Stimulated activated CD8-positive, alpha-beta memory T cell treated with anti-CD3 and anti-CD28 coated beads, Interleukin-15, amount 100 ng/mL, for 48 hours (primary cell): ENCODE measurements at regions not wholly inside any gene's neighbourhood (a gene's known extent, or its start where the extent isn't known, plus 50 kb on each side); places are given as distances from the start of the nearest gene placed in this dataset.
"Not testable (repeated sequence)": the region's sequence is repeated elsewhere in the genome, so short reads cannot be mapped to it uniquely, and the experiment has no call there.

Source experiments
- DNase-seq, 2 donors: peaks; one replicate each; pipeline ENCODE4 v3.0.0-alpha.2; 2020; ENCODE audit warnings: low read depth in 2 of 2

DNA sequence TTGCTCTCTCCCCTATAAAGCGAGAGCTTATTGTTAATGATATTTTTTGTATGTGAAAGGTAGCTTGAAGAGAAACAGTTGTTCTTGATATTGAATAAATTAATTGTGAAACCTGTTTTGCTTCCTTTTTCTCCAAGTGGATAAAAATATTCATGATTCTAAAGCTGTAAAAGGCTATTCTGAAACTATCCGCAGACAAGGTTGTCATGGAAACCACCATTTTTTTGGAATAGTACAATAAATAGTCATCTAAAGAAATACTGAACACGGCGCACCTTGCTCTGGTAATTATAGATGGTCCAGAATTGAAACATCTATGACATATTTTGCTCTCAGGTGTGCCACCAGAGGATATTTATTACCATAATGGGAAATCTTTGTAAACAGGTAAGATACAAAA is 1103.0 kb upstream of the SLC39A10 start:
- no peak for DNase-seq

DNA sequence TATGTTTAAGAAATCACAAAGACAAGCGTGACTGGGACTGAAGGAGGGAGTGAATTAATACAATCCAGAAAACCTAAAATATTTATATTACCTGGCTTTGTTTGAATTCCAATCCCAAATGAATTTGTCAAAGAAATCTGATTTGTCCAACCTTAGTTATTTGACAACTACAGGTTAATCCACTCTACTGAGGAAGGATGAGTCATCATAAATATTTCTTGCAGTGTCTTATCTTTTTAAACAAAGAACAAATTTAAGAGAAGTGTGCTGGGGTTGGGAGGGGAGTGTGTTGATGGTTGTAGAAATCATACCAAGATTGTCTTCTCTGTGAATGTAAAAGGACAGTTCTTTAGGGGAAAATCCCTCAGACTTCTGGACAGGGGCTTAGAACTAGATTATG is 1106.3 kb upstream of the SLC39A10 start:
- no peak for DNase-seq

DNA sequence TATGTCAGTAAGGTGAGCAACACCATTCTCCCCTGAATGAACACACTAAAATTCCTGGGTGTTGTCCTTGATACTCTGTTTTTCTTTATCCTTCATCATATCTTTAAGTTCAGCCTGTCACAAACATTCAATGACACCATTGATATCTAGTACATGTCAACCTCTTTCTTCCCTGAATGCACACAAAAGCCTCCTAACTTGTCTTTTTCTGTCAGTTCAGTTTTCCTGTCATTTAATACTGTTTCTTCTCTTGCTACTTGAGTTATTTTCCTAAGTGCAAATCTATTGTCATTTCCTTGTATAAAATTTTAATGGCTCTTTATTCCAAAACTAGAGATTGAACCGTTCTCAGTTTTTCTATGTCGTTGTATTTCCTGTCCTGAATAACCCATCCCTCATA is 1107.6 kb upstream of the SLC39A10 start:
- no peak for DNase-seq

DNA sequence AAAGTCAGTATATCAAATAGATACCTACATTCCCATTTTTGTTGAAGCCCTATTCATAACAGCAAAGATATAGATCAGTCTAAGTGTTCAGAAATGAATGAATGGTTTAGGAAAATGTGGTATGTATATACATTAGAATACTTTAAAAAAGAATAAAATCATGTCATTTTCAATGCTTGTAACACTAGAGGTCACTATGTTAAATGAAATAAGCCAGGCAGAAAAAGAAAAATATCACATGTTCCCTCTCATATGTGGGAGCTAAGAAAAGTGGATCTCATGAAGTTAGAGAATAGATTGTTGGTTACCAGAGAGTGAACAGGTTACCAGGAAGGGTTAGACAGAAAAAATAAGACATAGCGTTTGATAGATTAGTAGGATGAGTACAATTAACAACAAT is 1111.0 kb upstream of the SLC39A10 start:
- no peak for DNase-seq

DNA sequence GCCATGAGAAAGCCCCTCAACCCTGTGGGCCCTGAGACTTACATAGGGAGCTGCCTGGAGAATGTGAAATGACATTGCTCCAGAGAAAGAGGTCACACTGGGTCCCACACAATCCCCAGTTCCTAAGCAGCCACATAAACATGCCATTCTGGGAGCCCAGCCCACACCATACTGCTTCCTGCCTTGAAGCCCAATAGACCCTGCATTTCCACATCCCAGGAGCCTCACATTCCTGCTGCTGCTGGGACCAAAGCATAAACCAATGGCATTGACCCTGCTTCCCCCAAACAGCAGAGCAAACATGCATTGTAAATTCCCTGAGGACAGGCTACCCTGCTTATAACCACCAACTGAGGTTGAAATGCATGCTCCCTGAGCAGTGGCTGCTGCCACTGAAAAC is 1117.6 kb upstream of the SLC39A10 start:
- no peak for DNase-seq

DNA sequence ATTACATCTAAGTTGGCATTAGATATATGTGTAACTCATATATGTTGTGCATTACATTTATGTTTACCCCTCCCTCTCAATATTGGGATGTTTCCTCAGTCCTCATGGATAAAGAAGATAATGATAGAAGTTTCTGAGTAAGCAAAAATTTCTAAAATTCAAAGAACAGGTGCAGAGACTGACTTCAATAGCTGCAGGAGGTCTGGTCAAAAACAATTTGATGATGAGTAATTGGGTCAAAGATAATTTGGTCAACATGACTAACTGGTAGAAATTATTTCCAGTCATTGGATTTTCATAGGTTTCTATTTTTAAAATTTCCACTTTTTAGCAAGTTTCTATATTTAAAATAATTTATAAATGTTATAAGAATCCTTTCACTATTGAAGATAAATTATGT is 1130.9 kb upstream of the SLC39A10 start:
- no peak for DNase-seq

DNA sequence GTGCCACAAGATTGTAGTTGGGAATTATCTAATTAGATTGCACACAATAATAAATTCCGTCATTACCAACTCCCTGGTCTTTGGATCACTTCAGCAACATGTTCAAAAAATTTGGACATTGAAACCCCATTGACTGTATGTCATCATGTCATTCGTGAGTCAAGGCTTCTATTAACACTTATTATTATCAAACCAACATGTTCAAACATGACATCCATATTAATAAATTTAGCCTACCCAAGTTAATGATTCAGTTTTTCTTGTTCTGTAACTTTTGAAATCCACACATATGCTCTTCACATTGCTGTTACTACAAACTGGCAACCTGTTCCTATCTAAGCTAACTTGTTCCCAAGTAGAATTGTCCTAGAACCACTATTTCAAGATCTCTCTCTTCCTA is 1142.7 kb upstream of the SLC39A10 start:
- no peak for DNase-seq

DNA sequence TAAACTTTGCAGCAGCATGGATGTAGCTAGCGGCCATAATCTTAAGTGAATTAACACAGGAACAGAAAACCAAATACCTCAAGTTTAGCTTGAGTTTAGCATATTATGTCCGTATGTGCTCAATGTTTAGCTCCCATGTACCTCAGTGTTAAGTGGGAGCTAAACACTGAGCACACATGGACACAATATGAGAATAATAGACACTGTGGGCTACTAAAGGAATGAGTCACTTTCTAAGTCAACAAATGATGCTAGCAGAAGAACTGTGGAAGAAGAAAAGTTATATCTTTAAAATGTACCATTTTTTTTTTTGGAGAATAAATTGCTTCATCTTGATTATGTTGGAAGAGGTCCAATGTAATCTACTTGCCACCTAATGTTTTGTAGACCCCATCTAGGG is 1146.0 kb upstream of the SLC39A10 start:
- DNase-seq, result not testable (repeated sequence)

DNA sequence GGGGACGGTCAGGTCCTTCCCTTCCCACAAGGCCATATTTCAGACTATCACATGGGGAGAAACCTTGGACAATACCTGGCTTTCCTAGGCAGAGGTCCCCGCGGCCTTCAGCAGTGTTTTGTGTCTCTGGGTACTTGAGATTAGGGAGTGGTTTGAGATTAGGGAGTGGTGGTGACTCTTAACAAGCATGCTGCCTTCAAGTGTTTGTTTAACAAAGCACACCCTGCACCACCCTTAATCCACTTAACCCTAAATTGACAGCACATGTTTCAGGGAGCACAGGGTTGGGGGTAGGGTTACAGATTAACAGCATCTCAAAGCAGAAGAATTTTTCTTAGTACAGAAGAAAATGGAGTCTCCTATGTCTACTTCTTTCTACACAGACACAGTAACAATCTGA is 1152.2 kb upstream of the SLC39A10 start:
- not testable (repeated sequence) for DNase-seq

DNA sequence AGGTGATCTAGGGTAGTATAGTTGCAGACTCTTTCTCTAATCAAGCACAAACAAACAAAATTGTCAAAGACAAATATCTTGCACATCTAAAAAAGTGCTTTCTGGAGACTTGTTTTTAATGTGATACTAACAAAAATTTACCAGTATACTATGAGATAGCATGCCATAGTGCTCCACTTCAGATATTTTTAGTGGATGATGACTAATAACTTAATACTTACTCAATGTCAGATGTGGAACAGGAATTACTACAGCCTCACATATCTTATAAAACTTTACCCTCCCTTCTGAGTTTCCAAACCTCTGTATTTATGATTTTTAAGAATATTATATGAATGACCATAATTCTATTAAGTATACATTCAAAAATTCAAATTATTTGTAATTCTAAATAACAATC is 1162.0 kb upstream of the SLC39A10 start:
- no peak for DNase-seq

DNA sequence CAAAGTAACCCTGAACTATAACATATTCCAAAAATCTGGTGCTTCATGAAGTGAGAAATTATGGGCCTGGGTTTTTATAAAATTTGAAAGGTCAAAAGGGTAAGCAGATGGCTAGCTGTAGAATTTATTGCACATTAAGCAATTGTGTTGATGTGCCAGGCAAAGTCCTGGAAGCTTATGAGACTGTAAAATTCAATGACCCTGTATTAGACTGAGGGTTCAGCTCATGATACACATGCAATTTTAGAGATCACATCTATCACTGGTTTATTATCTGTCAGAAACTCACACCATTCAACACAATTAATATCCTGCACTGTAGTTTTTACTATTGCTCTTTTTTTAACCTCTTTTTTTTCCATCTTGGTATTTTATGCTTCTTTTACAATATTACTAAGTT is 1162.6 kb upstream of the SLC39A10 start:
- DNase-seq, result no peak

DNA sequence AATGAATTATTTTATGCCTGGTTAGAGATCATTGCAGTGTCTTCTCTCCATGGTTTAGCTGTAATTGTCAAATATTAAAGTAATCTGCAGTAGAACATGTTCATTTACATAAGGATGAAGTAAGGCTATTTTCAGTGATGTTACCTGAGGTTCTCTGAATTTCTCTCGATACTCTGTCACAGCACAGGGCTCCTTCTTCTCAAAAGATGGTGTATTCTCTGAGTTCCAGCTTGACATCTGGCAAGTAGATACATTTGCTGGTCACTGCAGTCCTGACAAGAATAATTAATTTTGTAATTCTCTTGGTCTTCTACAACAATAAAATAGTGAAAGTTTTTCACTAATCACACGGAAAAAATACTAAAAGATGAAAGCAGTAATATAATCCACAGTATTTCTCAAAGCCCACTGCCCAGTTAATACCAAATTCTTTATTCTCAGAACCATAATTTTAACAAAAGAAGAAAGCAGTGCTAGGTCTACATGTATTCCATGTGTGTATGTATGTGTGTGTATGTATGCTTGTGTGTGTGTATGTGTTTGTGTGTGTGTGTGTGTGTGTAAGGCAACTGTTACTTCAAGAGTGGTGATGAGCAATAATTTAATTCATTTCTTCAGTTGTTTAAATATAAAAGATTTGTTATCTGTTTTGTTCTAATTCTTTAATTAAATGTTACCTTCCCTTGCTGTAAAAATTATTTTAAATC is 1165.5 kb upstream of the SLC39A10 start:
- DNase-seq, result no peak

DNA sequence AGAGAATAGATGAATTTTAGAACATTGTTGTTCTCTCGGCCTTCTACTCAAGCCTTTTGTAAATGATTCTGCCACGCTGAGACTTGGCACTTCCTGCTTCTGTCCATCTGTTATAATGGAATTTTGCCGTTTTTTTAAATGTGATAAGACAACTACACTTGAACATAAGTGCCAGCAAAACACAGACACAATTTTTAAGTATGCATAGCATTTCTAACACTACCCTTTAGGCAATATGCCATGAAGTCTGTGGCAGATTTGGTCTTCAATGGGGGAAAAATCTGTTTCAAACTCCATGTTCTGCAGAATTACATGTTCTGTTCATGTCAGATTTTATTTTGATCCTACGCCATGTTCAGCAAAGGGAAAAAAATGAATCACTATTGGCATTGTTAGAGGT is 1170.7 kb upstream of the SLC39A10 start:
- DNase-seq, result no peak

DNA sequence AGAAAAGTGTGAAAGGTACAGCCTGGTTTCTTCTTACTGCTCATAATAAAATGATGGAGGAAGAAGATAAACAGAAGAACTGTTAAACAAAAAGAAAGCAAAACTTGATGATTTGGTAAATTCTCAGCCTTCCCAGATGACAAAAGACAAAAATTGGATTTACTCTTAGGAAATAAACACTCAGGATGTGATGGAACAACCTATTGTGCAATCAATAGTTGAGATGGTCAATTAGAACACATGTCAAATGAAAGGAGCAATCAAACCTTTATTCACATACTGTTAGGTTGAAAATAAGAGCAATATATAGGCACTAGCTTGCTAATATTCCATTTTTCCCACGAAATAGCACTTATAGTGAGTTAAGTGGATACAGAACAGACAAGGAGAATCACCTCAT is 1174.0 kb upstream of the SLC39A10 start:
- no peak for DNase-seq

DNA sequence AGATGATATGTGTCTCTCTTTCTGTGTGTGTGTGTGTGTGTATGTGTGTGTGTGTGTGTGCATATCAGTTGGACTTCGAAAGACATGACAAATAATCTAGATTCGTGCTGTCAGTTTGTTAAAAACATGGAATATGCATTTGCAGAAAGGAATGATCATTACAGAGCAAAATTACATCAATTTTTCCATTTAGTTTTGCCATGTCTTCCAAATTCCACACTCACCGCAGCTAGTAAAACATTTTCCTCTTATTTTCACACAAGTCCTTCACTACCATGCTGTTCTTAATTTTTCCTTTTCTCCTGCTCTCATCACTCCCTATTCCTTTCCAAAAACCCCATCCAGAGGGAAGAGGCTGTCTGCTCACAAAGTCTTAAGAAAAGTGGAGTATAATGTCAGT is 1191.4 kb upstream of the SLC39A10 start:
- DNase-seq, result no peak

DNA sequence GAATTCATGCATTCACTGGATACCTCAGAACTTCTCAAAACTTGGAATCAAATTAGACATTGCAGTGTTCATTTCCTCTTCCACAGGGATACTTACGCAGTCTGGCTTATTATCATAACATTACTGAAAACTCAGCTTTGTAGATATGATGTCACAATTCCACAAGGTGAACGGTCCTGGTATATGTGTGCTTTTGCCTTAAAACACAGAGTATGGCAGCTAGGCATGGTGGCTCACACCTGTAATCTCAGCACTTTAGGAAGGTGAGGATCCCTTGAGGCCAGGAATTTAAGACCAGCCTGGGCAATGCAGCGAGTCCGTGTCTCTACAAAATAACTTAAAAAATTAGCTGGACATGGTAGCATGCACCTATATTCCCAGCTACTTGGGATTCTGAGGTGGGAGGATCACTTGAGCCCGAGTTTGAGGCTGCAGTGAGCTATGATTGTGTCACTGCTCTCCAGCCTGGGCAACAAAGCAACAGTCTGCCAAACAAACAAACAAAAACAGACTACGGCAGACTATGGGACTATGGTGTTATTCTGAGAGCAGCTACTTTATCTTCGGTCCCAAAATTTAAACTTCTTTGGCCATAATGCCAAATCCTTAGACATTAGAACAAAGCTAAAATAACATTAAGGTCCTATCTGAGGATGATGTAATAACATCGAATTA is 1191.9 kb upstream of the SLC39A10 start:
- no peak for DNase-seq

DNA sequence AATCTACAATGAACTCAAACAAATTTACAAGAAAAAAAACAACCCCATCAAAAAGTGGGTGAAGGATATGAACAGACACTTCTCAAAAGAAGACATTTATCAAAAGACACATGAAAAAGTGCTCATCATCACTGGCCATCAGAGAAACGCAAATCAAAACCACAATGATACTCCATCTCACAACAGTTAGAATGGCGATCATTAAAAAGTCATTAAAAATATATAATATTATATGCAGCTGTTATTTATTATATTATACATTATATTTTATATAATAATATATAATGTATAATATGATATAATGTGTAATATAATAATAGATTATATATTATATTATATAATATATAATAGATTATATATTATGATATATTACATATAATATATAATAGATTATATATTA is 1194.1 kb upstream of the SLC39A10 start:
- DNase-seq, result not testable (repeated sequence)

DNA sequence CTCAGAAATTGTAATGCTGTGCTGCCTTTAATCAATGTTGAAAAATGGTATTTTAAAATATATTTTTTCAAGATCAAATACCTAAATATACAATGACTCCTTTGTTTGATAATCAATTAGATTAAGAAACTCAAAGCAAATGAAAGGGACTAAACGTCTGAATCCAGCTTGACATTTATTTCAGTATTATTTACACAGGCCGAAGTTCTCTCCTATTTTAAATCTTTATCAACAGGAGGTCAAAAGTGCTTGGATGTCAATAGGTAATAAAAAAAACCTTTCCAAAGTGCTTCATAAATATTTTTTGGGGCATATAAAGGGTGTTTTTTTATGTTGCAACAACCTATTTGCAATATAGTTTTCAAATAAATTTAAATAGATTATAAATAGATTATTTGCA is 1201.7 kb upstream of the SLC39A10 start:
- DNase-seq, result no peak

DNA sequence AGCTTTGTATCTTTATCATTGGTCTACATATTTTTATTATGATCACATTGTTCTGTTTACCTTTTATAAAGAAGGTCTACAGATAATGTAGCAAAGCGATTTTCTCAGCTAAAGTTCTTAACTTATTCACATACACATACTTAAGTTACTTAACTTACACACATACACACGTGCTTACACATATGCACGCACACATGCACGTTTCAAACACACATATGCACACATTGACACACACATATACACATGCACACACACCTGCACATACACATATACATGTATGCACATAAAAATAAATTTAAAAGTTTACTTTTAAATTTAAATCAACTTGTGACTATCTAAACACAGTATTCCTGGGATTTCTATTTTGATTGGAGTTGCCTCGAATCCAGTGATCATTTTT is 1204.5 kb upstream of the SLC39A10 start:
- no peak for DNase-seq

DNA sequence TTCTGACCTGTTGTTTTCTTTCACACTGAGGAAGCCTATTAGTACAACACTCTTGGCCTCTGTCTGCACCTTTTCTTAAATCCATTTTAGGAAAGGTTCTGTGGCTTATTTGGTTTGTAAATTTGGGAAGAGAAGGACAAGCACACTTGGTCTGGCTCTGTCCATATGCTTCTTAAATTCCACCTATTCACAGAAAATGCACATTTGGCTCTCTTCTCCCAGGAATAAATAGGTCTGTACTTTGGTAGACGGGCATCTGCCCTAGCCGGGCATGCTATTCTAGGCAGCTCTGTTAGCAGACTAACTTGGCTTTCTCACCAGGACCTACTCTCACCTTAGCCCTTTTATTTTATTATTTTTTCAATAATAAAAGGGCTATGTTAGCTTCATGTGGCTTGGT is 1211.8 kb upstream of the SLC39A10 start:
- DNase-seq, result no peak

DNA sequence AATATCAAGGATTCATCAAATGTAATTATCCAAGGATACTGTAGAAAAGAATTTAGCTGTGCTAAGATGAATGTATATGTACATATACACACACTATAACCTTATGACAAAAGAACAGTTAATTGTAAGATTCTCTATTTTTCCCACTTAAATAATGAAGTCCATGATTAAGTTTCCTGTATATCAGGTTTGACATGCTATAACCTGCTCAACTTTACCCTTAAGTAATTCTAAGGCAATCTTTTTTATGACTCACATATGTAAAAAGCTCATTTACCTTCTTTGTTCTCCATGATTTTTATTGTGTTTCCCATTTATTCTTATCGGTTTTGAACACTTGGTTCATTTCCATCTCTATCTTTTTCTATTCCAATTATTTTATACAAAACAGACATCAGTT is 1213.1 kb upstream of the SLC39A10 start:
- DNase-seq, result no peak

DNA sequence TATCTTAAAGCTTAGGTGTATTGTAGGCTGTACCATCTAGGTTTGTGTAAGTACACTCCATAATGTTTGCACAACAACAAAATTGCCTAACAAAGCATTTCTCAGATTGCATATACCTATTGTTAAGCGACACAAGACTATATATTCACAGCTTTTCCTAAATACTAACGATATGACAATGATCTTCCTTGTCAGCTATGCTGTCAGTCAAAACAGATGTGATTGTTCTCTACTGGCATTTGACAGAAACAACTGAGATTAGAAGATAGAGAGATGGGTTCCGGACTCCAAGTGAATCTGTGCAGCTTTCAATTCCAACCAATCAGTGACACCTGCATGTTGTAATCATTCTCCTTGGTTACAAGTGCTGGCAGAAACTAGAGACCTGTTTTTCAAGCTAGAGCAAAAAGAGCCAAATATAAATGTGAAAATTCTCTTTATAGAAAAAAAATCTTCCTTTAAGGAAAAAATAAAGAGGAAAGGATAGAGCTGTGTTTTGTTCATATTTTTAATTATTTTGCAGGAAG is 1232.3 kb upstream of the SLC39A10 start:
- DNase-seq, result no peak

DNA sequence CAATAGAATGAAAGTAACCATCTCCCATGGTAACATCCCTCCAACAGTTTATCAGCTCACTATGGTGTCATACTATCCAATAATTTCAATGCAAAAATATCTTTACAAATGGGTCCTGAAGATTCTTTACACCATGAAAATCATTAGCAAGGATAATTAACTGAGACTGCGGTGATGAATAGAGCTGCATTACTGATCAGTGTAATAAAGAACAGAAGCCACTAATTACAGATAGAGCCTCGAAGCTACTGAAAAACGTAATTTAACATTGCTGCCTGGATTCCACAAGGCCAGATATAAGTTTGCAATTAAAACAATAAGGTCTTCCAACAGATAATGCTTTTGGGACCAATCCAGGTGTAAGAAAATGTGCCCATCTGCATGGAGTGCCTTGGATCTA is 1245.8 kb upstream of the SLC39A10 start:
- no peak for DNase-seq

DNA sequence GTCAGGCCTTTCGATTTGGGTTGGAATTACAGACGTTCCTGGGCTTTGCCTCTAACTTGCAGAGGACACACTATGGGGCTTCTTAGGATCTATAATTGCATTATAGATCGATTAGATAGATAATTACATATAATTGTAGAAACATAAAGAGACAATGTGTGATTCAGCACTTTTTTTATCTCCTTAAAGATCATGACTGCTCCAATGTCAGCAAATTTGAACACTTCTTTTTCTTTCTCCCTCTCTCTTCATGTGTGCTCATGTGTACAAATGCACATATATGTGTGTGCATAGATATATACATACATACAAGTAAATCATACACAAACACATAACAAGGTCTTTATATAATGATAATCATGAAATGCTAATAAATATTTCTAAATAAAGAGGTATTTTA is 1261.2 kb upstream of the SLC39A10 start:
- no peak for DNase-seq
